ENCODE measurements at regions not wholly inside any gene's neighbourhood (a gene's known extent, or its start where the extent isn't known, plus 50 kb on each side); places are given as distances from the start of the nearest gene placed in this dataset.

- POLR2A ChIA-PET (ENCODE audit: unreplicated experiment) = no interaction called here
- no TSS peak for BruUV-seq (replicated peaks)
- Histone ChIP-seq H2AFZ (no peak overlapping the region), H4K20me1 (ENCODE audit: insufficient read depth) (no peaks in the 10 kb centered on the region), H3F3A (ENCODE audit: insufficient read depth, low read depth) (no peaks in the 10 kb centered on the region), H3K4me3 (no peak overlapping the region), H3K27ac (no peak overlapping the region), H3K9me3 (ENCODE audit: insufficient read depth, low read depth) (no peaks in the 10 kb centered on the region), H3K9me2 (ENCODE audit: insufficient read depth) (no peaks in the 10 kb centered on the region), H3K27me3 (ENCODE audit: insufficient read depth, low read depth) (peaks cover 35% of the 10 kb centered on the region), H3K36me3 (ENCODE audit: low read depth) (no peaks in the 10 kb centered on the region), H3K79me2 (ENCODE audit: low read depth) (no peaks in the 10 kb centered on the region), H3K4me1 (replicated peaks; ENCODE audit: insufficient read depth) (no peaks in the 10 kb centered on the region), H3K4me2 (no peak overlapping the region)
- DNase-seq = no peak
- TF ChIP-seq CTCF (conservative IDR thresholded peaks at IDR 0.05) (no peak), EZH2 (IDR thresholded peaks at IDR 0.05; ENCODE audit: low read depth) (no peak)
- intact Hi-C loops (cut with micrococcal nuclease; ENCODE audit: unreplicated experiment) = no loop called here
- CTCF ChIA-PET = no interaction called here
These were observed 88.3 kb upstream of the AFDN start for GRCh38 chr6:167738386-167738785.

DNA sequence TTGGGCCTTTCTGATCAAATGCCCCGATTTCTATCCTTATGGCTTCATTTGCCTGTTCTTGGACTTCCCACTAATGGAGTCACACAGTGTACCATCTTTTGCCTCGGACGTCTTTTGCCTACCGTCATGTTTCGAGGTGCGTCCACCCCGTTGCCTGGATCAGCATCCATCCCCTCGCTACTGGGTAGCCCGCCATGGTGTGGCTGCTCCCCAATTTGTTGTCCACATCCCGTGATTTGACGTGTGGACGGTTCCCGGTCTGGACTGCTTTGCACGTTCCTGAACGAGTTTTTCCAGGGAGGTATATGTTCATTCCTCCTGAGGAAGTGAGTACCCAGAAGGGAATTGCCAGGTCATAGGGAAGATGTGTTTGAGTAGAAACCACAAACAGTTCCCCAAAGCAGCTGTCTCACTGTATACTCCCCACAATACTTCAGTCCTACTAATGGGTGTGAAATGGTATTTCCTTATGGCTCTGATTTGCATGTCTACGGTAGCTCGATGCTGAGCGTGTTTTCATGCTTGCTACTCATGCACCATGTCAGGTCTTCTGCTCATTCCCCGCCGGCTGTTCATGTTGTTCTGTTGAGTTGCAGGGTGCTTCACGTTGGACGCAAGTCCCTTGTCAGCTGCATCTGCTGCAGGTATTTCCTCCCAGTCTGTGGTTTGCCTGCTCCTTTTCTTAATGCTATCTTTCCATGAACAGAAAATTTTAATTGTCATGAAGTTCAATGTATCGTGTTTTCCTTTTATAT, 86.8 kb upstream of the AFDN start:
- H3K4me2 ChIP-seq = no peak overlapping the region
- intact Hi-C loops (cut with micrococcal nuclease; ENCODE audit: unreplicated experiment) = no loop called here
- TF ChIP-seq EZH2 (IDR thresholded peaks at IDR 0.05; ENCODE audit: low read depth) = no peak
- no peak for TF ChIP-seq CTCF (conservative IDR thresholded peaks at IDR 0.05)
- H2AFZ ChIP-seq = no peak overlapping the region
- CTCF ChIA-PET = no interaction called here
- DNase-seq = no peak
- no peaks in the 10 kb centered on the region for H4K20me1 ChIP-seq (ENCODE audit: insufficient read depth)
- no peaks in the 10 kb centered on the region for H3K4me1 ChIP-seq (replicated peaks; ENCODE audit: insufficient read depth)
- H3F3A ChIP-seq (ENCODE audit: insufficient read depth, low read depth) = no peaks in the 10 kb centered on the region
- POLR2A ChIA-PET (ENCODE audit: unreplicated experiment) = no interaction called here
- H3K27ac ChIP-seq = no peak overlapping the region
- peaks cover 37% of the 10 kb centered on the region; the same call in 1 of the 2 replicates for H3K27me3 ChIP-seq (ENCODE audit: insufficient read depth, low read depth)
- BruUV-seq (replicated peaks) = no TSS peak
- no peaks in the 10 kb centered on the region for H3K9me3 ChIP-seq (ENCODE audit: insufficient read depth, low read depth)
- H3K79me2 ChIP-seq (ENCODE audit: low read depth) = no peaks in the 10 kb centered on the region
- H3K9me2 ChIP-seq (ENCODE audit: insufficient read depth) = no peaks in the 10 kb centered on the region
- H3K4me3 ChIP-seq = no peak overlapping the region
- H3K36me3 ChIP-seq (ENCODE audit: low read depth) = no peaks in the 10 kb centered on the region

DNA sequence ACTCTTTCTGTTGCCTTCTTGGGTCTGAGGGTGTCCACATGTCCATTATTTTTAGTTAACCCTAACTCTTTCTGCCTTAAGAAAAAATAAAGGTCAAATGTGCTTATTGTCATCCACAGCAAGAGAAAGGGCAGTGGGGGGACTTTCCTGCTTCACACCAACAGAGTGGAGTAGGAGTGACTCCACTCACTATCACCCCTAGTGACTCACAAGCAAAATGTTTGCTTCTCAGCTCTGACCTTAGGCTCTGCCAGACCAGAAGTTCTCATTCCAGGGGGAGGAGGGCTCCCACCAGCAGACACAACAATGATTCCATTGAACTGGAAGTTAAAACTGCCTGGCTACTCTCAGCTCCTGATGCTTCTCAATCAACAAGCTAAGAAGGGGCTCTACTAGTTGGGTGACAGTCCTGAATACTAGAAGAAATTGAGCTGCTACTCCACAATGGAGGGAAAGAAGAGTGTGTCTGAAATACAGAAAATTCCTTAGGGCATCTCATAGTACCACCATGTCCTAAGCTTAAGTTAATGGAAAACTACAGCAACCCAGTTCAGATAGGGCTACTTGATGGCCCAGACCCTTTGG, 83.9 kb upstream of the AFDN start:
- Histone ChIP-seq H3K27me3 (ENCODE audit: insufficient read depth, low read depth) (peaks cover 32% of the 10 kb centered on the region; the same call in 1 of the 2 replicates), H3K27ac (no peak overlapping the region), H3F3A (ENCODE audit: insufficient read depth, low read depth) (no peaks in the 10 kb centered on the region), H3K4me1 (replicated peaks; ENCODE audit: insufficient read depth) (no peaks in the 10 kb centered on the region), H3K4me3 (no peak overlapping the region), H4K20me1 (ENCODE audit: insufficient read depth) (no peaks in the 10 kb centered on the region), H3K36me3 (ENCODE audit: low read depth) (no peaks in the 10 kb centered on the region), H2AFZ (no peak overlapping the region), H3K79me2 (ENCODE audit: low read depth) (no peaks in the 10 kb centered on the region), H3K4me2 (no peak overlapping the region), H3K9me2 (ENCODE audit: insufficient read depth) (no peaks in the 10 kb centered on the region), H3K9me3 (ENCODE audit: insufficient read depth, low read depth) (no peaks in the 10 kb centered on the region)
- intact Hi-C loops (cut with micrococcal nuclease; ENCODE audit: unreplicated experiment) = no loop called here
- CTCF ChIA-PET = no interaction called here
- POLR2A ChIA-PET (ENCODE audit: unreplicated experiment) = no interaction called here
- BruUV-seq (replicated peaks) = no TSS peak
- DNase-seq = no peak
- TF ChIP-seq EZH2 (IDR thresholded peaks at IDR 0.05; ENCODE audit: low read depth) (no peak), CTCF (conservative IDR thresholded peaks at IDR 0.05) (no peak)
